CD4-positive, alpha-beta T cell (primary cell): ENCODE measurements at regions not wholly inside any gene's neighbourhood (a gene's known extent, or its start where the extent isn't known, plus 50 kb on each side); places are given as distances from the start of the nearest gene placed in this dataset.

Experiments
- ATAC-seq: fragments of 200-7000 bp; cut with Tn5 transposase; one replicate; pipeline ENCODE4 v1.10.0; 2022; ENCODE audit warnings: mild to moderate bottlenecking; ENCODE audit not compliant: poor library complexity
- CTCF ChIA-PET: fragments of 350-600 bp; sonication (Branson Sonifier 250); formaldehyde crosslinking; loops from one replicate; lab custom pipeline; 2021; ENCODE audit warnings: antibody characterized with exemption, inconsistent platforms; lab: Charles Lee
- POLR2A ChIA-PET: fragments of 350-600 bp; sonication (Branson Sonifier 250); formaldehyde crosslinking; loops from one replicate; lab custom pipeline; 2021; ENCODE audit warnings: antibody characterized with exemption, inconsistent platforms; lab: Charles Lee
- DNase-seq, 14 experiments: peaks; one replicate each; pipeline ENCODE4 v3.0.0-alpha.2; 2013 to 2020; ENCODE audit warnings: mixed read lengths in 2 of 14
- H3K27ac ChIP-seq, 2 donors: one replicate each; pipeline versions ENCODE4 v1.5.1 to v1.7.0; 2013; ENCODE audit warnings: low read length in 2 of 2, low read depth in 1 of 2, mild to moderate bottlenecking in 1 of 2
- H3K27me3 ChIP-seq, 2 experiments: 1 replicate in 1 of 2; 2 replicates in 1 of 2; pipeline versions ENCODE4 v1.6.1 to v1.7.0; 2013; ENCODE audit warnings: low read length in 2 of 2, control low read depth in 1 of 2, mild to moderate bottlenecking in 1 of 2, moderate library complexity in 1 of 2; ENCODE audit not compliant: insufficient read depth in 2 of 2, control insufficient read depth in 1 of 2
- H3K36me3 ChIP-seq: one replicate; pipeline ENCODE4 v1.6.1; 2013; ENCODE audit warnings: low read length, control low read depth; ENCODE audit not compliant: insufficient read depth
- H3K4me1 ChIP-seq: one replicate; pipeline ENCODE4 v1.6.1; 2013; ENCODE audit warnings: low read length, control low read depth; ENCODE audit not compliant: insufficient read depth
- H3K4me3 ChIP-seq: one replicate; pipeline ENCODE4 v1.5.1; 2013; ENCODE audit warnings: mild to moderate bottlenecking, low read length, moderate library complexity
- H3K9me3 ChIP-seq, 2 experiments: 1 replicate in 1 of 2; 2 replicates in 1 of 2; pipeline versions ENCODE4 v1.6.1 to v1.7.0; 2013; ENCODE audit warnings: low read length in 2 of 2, mild to moderate bottlenecking in 2 of 2, control low read depth in 1 of 2, moderate library complexity in 1 of 2; ENCODE audit not compliant: control insufficient read depth in 1 of 2, insufficient read depth in 1 of 2
- H3K27ac Mint-ChIP-seq: one replicate; pipeline ENCODE4 v1.8.0; 2020; ENCODE audit warnings: mixed read lengths
- H3K27me3 Mint-ChIP-seq: one replicate; pipeline ENCODE4 v1.8.0; 2021; ENCODE audit warnings: mixed read lengths
- H3K36me3 Mint-ChIP-seq: one replicate; pipeline ENCODE4 v1.8.0; 2021; ENCODE audit warnings: low read depth, mixed read lengths
- H3K4me1 Mint-ChIP-seq: one replicate; pipeline ENCODE4 v1.8.0; 2021; ENCODE audit warnings: low read depth, mixed read lengths
- H3K4me3 Mint-ChIP-seq: one replicate; pipeline ENCODE4 v1.8.0; 2020; ENCODE audit warnings: mild to moderate bottlenecking, mixed read lengths
- H3K9me3 Mint-ChIP-seq: one replicate; pipeline ENCODE4 v1.8.0; 2020; ENCODE audit warnings: mixed read lengths
- CTCF ChIP-seq: fragments of 200-600 bp; IDR thresholded peaks from one replicate; pipeline ENCODE4 v1.8.0; 2022; ENCODE audit warnings: antibody characterized with exemption, mild to moderate bottlenecking
- intact Hi-C, 2 experiments: fragments of 100-400 bp; cut with DNase I in 1 of 2; cut with micrococcal nuclease in 1 of 2; formaldehyde crosslinking; loops; one replicate each; pipeline versions ENCODE4 v1.15.1 to v1.9.0; 2023 to 2025; cut with DNase I, micrococcal nuclease

DNA sequence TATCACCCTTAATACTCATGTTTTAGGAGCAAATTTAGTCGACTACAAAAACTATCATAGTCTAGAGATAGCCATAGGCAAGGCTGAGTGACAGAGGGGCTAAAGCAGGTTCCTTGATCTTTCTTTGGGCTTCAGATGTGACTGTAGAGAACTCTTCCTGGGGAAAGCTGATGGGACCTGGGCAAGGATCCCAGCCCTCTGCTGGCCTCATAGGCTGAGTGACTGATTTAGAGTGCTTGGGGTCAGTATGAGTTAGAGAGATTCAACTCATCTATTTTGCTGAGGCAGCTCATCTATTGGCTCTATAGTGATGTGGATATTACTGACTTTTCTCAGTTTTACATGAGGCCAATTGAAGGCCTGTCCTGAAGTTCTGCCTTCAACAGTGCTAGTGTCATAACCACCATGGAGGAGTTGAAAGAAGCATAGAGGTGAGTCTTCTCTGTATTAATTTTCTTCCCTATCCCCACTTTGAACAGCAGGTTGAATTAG lies 81.6 kb downstream of the SAMD9 start:
- CTCF ChIA-PET = interaction anchor here (0.9 kb wide), 1 partner anchor 12 kb away, joined by 3 read pairs; no protein-coding TSS in a partner anchor
- no peaks in the 10 kb centered on the region for H3K36me3 ChIP-seq
- no peak for DNase-seq
- no peaks in the 10 kb centered on the region for H3K27me3 Mint-ChIP-seq
- H3K27ac ChIP-seq = no peak overlapping the region
- no peaks in the 10 kb centered on the region for H3K4me1 ChIP-seq
- H3K4me1 Mint-ChIP-seq = peaks cover 8% of the 10 kb centered on the region
- POLR2A ChIA-PET = no interaction called here
- no peak overlapping the region for H3K27ac Mint-ChIP-seq
- H3K27me3 ChIP-seq = peaks cover 0 to 2% of the 10 kb centered on the region in 2 experiments
- no peak for ATAC-seq
- no peaks in the 10 kb centered on the region for H3K36me3 Mint-ChIP-seq
- intact Hi-C loops = no loop called here
- no peak overlapping the region for H3K4me3 Mint-ChIP-seq
- H3K9me3 ChIP-seq = peaks cover 3 to 5% of the 10 kb centered on the region in 2 experiments
- H3K4me3 ChIP-seq = no peak overlapping the region
- H3K9me3 Mint-ChIP-seq = peaks cover 11% of the 10 kb centered on the region
- no peak for TF ChIP-seq CTCF

DNA sequence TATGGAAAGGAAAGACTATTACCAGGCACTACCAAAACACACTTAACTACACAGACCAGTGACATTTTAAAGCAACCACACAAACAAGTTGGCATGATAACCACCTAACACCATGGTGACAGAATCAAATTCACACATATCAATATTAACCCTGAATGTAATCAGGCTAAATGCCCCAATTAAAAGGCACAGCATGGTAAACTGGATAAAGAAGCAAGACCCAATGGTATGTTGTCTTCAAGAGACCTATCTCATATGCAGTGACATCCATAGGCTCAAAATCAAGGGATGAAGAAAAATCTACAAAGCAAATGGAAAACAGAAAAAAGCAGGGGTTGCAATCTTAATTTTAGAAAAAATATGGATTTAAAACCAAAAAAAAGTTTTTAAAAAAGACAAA lies 86.0 kb downstream of the SAMD9 start:
- Histone ChIP-seq H3K27ac (no peak overlapping the region), H3K9me3 (peaks cover 5 to 8% of the 10 kb centered on the region in 2 experiments), H3K36me3 (no peaks in the 10 kb centered on the region), H3K4me3 (no peak overlapping the region), H3K4me1 (no peaks in the 10 kb centered on the region), H3K27me3 (peaks cover 0 to 4% of the 10 kb centered on the region in 2 experiments)
- POLR2A ChIA-PET = no interaction called here
- DNase-seq = no peak
- no peak overlapping the region for H3K27ac Mint-ChIP-seq
- intact Hi-C loops = no loop called here
- CTCF ChIA-PET = no interaction called here
- H3K9me3 Mint-ChIP-seq = peaks cover 16% of the 10 kb centered on the region
- no peaks in the 10 kb centered on the region for H3K36me3 Mint-ChIP-seq
- H3K4me1 Mint-ChIP-seq = peaks cover 1% of the 10 kb centered on the region
- H3K27me3 Mint-ChIP-seq = no peaks in the 10 kb centered on the region
- no peak for ATAC-seq
- no peak overlapping the region for H3K4me3 Mint-ChIP-seq
- no peak for TF ChIP-seq CTCF

DNA sequence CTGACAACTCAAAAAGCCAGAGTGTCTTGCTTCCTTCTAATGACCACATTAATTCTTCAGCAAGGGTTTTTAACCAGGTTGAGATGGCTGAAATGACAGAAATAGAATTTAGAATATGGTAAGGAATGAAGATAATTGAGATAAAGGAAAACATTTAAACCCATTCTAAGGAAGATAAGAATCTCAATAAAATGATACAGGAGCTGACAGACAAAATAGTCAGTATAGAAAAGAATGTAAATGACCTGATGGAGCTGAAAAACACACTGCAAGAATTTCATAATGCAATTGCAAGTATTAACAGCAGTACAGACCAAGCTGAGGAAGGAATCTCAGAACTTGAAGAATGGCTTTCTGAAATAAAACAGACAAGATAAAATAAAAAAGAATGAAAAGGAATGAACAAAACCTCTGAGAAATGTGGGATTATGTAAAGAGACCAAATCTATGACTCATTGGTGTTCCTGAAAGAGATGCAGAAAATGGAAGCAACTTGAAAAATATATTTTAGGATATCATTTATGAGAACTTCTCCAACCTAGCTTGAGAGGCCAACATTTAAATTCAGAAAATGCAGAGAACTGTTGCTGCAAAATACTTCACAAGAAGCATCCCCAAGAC lies 87.1 kb downstream of the SAMD9 start:
- H3K27ac Mint-ChIP-seq = no peak overlapping the region
- H3K9me3 Mint-ChIP-seq = peaks cover 16% of the 10 kb centered on the region
- H3K36me3 Mint-ChIP-seq = no peaks in the 10 kb centered on the region
- peaks cover 8% of the 10 kb centered on the region for H3K27me3 Mint-ChIP-seq
- POLR2A ChIA-PET = no interaction called here
- no peak for TF ChIP-seq CTCF
- no peak overlapping the region for H3K4me3 Mint-ChIP-seq
- ATAC-seq (no peak), DNase-seq (no peak)
- no peaks in the 10 kb centered on the region for H3K4me1 Mint-ChIP-seq
- Histone ChIP-seq H3K4me3 (no peak overlapping the region), H3K27ac (no peak overlapping the region), H3K36me3 (no peaks in the 10 kb centered on the region), H3K9me3 (peaks cover 5 to 8% of the 10 kb centered on the region in 2 experiments), H3K27me3 (peaks cover 0 to 4% of the 10 kb centered on the region in 2 experiments), H3K4me1 (no peaks in the 10 kb centered on the region)
- intact Hi-C loops = no loop called here
- CTCF ChIA-PET = no interaction called here
